NCI-H460 (cell line): ENCODE measurements at regions not wholly inside any gene's neighbourhood (a gene's known extent, or its start where the extent isn't known, plus 50 kb on each side); places are given as distances from the start of the nearest gene placed in this dataset.

Experiments used
- DNase-seq: peaks from one replicate; pipeline ENCODE4 v3.0.0-alpha.2; 2016; ENCODE audit warnings: low read depth; ENCODE audit errors: extremely low read depth

DNA sequence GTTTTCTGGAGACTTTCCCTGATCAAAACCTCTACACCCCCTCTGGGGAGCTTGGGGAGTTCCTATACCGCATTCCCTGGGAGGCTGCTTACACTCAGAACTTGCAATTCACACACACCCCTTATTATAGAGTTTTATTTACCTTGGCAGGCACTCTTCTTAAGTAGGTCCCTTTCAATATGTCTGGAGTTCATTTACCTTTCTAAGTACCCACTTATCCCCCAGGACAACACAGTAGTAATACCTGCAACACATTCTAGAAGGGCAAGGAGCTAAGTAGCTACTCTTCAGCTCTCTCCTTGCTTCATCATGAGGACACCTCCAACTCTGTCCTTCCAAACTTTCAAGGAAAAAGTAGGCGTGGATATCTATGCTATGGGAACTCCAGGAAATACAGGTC lies 127.8 kb upstream of the ANO3 start:
- no peak for DNase-seq

GRCh38 chr11:26204839-26205238 lies 127.1 kb upstream of the ANO3 start:
- no peak for DNase-seq

- no peak for DNase-seq
These were observed 112.5 kb upstream of the ANO3 start for GRCh38 chr11:26219183-26220117.

DNA sequence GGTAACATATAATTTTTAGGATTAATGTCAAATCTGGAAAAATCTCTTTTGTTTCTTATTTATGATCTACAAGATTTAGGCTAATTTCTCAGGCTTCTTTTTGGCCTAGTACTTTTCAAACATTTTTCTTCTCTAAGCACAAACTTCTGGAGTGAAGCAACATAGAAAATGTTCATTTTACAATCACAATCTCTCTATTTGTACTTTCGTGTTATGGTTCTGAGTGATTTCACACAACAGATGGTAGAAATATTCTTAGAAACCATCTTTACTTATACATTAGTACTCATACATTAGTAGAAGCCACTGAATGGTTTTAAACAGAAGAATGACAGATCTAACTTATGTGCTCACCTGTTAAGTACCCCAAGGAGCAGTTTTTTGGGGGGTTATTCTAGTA lies 106.3 kb upstream of the ANO3 start:
- DNase-seq = no peak

- DNase-seq = peak; percentile 53
These were observed 104.6 kb upstream of the ANO3 start for GRCh38 chr11:26227301-26227746.

DNA sequence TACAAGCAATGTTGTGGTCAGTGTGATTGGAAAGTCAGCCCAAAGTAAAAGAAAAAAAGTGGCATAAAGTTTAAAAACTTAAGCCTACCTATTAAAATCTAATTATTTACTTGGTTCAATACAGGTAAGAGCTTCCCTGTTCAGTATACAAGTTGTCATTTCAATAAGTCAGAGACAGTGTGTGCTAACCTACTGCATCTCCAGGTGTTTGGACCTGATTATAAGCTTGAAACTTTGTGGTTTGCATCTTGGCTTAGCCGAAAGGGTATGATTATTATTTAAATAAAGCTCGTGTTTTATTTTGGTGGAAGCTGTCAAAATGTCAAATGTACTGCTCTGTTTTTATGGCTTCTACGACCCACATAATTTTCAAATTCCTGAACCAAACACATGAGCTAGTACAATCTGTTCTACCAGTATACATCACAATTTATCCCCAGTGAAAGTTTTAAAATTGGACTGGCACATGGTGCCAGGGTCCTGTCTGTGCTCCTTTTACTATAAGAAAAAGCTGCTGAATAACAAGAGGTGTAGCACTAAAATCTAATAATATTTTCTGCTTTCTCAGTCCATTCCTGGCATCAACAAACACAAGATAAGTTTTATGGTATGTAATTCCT lies 103.9 kb upstream of the ANO3 start:
- DNase-seq = no peak

DNA sequence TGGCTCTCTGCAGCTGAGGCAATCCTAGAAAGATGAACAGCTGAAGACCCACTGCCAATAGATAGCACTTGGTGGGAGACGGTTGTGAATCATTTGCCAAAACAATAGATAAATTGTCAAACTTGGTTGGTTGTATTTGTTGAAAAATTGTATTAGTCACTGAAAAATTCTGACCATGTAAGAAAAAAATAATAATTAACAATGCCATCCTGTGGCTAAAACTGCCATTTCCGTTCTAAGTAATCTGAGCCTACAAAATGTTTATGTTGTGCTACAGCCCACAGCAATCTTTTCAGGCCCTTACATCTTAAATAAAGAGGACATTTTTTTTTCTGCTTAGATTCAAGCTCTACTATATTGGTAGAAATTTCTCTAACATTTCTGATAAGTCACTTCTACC lies 103.2 kb upstream of the ANO3 start:
- no peak for DNase-seq

DNA sequence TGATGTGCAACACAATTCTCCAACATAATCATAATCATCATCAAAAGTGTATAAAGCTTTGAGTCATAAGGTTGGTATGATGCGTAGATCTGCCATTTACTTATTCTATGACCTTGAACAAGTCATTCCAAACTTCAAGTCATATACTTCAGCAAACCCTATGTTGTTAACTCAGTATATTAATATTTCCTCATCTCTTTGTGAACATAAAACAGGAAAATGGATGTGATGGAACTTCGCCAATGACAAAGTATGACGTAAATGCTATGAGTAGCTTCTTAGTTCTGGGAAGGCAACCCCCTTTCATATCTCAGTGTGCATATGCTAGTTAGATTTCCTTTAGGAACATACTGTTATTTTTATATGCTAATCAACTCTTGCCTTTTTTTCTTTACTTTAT lies 102.7 kb upstream of the ANO3 start:
- DNase-seq = peak; percentile 67

DNA sequence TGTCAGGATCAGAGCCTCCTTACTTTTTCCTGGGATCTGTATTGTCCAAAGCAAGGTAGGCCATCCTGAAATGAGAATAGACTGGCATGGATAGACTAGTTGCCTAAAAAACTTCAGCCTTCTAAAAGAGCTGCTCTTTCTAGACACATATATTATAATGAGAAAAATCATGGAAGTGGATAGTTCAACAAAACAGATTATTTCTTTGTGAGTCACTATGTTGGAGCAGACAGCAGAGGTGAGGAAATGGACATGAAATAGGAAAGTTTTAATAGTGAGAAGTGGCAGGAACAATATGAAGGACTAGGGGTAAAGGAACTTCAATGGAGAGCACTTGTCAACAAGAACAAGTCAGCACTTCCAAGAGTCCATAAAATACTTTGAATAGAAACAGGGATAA lies 101.9 kb upstream of the ANO3 start:
- no peak for DNase-seq

GRCh38 chr11:26231252-26231661 lies 100.7 kb upstream of the ANO3 start:
- no peak for DNase-seq

GRCh38 chr11:26234451-26234850 lies 97.5 kb upstream of the ANO3 start:
- no peak for DNase-seq

DNA sequence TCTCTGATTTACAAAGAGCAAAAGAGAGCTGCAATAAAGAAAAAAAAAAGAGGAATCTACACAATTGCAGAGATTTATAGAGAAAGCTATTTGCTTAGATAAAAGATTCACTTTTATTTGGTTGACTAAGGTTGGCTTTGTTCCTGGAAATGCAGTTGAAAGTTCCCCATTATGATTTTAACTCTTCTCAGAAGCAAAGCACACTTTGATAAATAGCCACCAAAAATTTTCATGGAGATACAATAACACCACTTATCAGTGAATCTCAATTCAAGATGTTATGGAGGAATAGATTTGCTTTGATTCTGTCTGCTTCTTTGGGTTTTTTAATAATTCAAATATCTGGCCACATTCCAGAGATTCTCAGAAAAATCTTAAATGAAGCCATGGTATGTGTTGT lies 88.5 kb upstream of the ANO3 start:
- DNase-seq = no peak

DNA sequence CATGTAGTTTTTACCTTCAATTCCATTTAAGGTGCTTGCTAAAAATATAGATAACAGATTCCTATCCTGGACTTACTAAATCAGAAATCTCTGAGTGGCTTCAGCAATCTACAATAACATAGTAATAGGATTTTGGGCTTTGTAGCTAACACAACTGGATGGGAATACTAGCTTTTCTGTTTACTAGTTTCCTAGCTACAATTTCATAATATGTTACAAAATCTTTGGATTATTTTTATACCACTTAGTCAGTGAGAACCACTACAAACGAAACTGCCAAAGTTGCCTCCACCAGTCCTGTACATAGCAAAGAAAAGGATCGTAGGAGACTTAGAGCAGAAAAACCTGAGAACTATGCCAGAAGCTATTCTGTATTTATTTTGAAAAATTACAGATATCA lies 87.7 kb upstream of the ANO3 start:
- DNase-seq = no peak

DNA sequence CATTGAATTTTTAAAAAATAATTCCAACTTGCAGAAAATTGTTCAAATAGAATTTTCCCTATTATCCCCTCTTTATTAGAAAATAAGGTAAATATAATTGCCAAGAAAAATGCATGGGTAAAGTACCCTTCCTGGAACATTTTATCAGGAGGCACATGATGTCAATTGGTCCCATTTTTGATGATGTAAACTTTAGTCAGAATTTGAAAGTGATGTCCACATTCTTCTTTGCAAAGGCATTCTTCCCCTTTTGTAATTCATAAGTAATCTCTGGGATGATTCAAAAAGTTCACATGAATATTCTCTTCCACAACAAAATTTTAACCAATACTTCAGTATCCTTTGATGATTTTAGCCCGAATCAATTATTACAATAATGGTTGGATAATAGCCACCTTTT lies 86.9 kb upstream of the ANO3 start:
- DNase-seq = no peak

GRCh38 chr11:26247340-26247739 lies 84.6 kb upstream of the ANO3 start:
- DNase-seq = no peak

GRCh38 chr11:26248661-26249060 lies 83.3 kb upstream of the ANO3 start:
- DNase-seq = no peak

DNA sequence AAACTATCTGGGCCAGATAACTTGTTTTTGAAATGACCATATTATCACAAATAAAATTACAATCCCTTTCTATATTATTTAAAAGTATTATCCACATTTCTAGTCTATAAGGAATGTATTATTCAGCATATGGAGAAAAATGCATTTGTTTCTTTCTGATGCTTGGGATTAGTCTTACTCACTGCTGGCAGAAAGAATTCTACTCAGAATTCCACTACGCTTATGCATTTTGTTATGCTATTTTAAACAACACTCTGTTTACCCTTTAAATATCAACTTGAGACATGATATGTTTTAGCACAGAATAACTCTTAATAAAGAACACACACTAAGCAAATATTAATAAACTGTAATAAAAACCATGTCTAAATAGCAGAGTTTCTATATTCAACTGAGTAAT lies 77.6 kb upstream of the ANO3 start:
- no peak for DNase-seq

GRCh38 chr11:26263769-26264168 lies 68.2 kb upstream of the ANO3 start:
- DNase-seq = no peak

DNA sequence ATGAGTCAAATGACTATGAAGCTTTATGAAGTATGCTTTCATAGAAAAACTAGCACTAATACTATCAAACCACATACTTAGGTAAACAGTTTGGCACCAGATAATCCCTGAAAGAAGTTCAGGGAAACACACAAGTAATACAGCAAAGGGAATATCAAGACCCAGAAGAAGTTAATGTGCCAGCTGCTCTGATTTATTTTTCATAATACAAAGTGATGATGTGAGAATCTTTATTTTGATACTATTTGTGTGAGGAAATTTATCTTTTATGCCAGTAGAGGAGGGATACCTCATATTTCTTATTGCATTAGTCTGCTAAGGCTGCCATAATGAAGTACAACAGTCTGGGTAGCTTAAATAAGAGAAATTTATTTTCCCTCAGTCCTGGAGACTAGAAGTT lies 67.7 kb upstream of the ANO3 start:
- no peak for DNase-seq

DNA sequence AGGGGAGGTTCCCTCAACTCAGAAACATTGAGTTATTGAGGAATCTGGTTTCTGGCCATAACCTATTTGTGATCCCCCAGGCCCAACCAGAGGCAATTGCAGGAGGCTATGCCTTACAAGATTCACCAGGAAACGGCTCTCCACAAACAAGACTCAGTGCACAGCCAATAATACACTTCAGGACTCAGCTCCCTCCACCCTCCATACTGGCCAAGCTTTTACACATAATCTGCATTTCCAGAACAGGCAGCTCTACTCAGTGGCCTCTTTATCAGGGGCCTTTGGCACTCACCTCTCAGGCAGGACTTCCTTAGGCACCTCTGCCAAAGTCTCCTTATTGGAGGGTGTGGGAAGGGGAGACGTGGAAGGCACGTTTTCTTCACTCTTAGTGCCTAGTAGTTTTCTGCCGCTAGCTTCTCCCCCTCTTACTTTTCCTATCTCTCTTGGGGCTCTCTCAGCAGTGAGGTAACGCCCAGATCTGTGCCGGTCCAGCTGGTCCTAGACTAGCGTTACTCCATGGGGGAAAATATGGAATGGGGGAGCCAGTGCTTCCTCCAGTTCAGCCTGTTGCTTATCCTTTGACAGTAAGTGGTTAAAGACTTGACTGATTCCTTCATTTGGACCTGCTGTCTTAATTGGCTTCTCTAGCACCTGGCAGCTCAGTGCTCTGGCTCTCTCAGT lies 62.8 kb upstream of the ANO3 start:
- DNase-seq = no peak

- DNase-seq = no peak
These were observed 60.3 kb upstream of the ANO3 start for GRCh38 chr11:26271666-26272065.
